Effector memory CD4-positive, alpha-beta T cell (primary cell): ENCODE measurements at regions not wholly inside any gene's neighbourhood (a gene's known extent, or its start where the extent isn't known, plus 50 kb on each side); places are given as distances from the start of the nearest gene placed in this dataset.

Experiments used
- DNase-seq, 3 donors: peaks; one replicate each; pipeline ENCODE4 v3.0.0-alpha.2; 2020
- H3K27ac ChIP-seq: 2 replicates; pipeline ENCODE4 v1.7.0; 2013; ENCODE audit warnings: mild to moderate bottlenecking, low read length, moderate library complexity; ENCODE audit not compliant: insufficient read depth, poor library complexity, severe bottlenecking
- H3K27me3 ChIP-seq: replicated peaks from 2 replicates; pipeline ENCODE4 v1.7.0; 2013; ENCODE audit warnings: mild to moderate bottlenecking, low read length; ENCODE audit not compliant: insufficient read depth, control insufficient read depth, poor library complexity, severe bottlenecking
- H3K36me3 ChIP-seq: 2 replicates; pipeline ENCODE4 v1.7.0; 2013; ENCODE audit warnings: mild to moderate bottlenecking, low read length, moderate library complexity; ENCODE audit not compliant: control insufficient read depth, insufficient read depth
- H3K4me1 ChIP-seq: 2 replicates; pipeline ENCODE4 v1.7.0; 2013; ENCODE audit warnings: low read length, mild to moderate bottlenecking; ENCODE audit not compliant: control insufficient read depth, insufficient read depth, poor library complexity, severe bottlenecking
- H3K4me3 ChIP-seq: 2 replicates; pipeline ENCODE4 v1.7.0; 2013; ENCODE audit warnings: low read length, low read depth, mild to moderate bottlenecking; ENCODE audit not compliant: insufficient read depth, poor library complexity, severe bottlenecking
- H3K9me3 ChIP-seq: 2 replicates; pipeline ENCODE4 v1.7.0; 2013; ENCODE audit warnings: mild to moderate bottlenecking, low read length, moderate library complexity; ENCODE audit not compliant: control insufficient read depth

GRCh38 chr4:24094726-24095125 is 204.9 kb upstream of the PPARGC1A start:
- Histone ChIP-seq H3K4me3 (no peak overlapping the region), H3K27me3 (no peaks in the 10 kb centered on the region)

GRCh38 chr4:24093446-24093845 is 203.6 kb upstream of the PPARGC1A start:
- H3K27me3 ChIP-seq, result no peaks in the 10 kb centered on the region
- DNase-seq, result no peak
- H3K4me3 ChIP-seq, result no peak overlapping the region
- no peaks in the 10 kb centered on the region for H3K36me3 ChIP-seq
- no peak overlapping the region for H3K27ac ChIP-seq
- no peaks in the 10 kb centered on the region for H3K4me1 ChIP-seq
- no peaks in the 10 kb centered on the region for H3K9me3 ChIP-seq

More at GRCh38 chr4:24094726-24095125, 204.9 kb upstream of the PPARGC1A start:
- Histone ChIP-seq H3K27ac (no peak overlapping the region), H3K9me3 (no peaks in the 10 kb centered on the region), H3K36me3 (no peaks in the 10 kb centered on the region), H3K4me1 (no peaks in the 10 kb centered on the region)
- DNase-seq, result no peak

- no peak overlapping the region for H3K27ac ChIP-seq
- H3K27me3 ChIP-seq, result no peaks in the 10 kb centered on the region
- no peaks in the 10 kb centered on the region for H3K4me1 ChIP-seq
- no peak overlapping the region for H3K4me3 ChIP-seq
- H3K36me3 ChIP-seq, result no peaks in the 10 kb centered on the region
- no peaks in the 10 kb centered on the region for H3K9me3 ChIP-seq
- no peak for DNase-seq
These were observed 201.9 kb upstream of the PPARGC1A start for GRCh38 chr4:24091639-24092233.

GRCh38 chr4:24089851-24090534 is 200.1 kb upstream of the PPARGC1A start:
- Histone ChIP-seq H3K9me3 (no peaks in the 10 kb centered on the region), H3K27ac (no peak overlapping the region), H3K4me3 (no peak overlapping the region), H3K27me3 (no peaks in the 10 kb centered on the region), H3K36me3 (no peaks in the 10 kb centered on the region), H3K4me1 (no peaks in the 10 kb centered on the region)
- no peak for DNase-seq

GRCh38 chr4:24080871-24081270 is 191.0 kb upstream of the PPARGC1A start:
- H3K27ac ChIP-seq, result no peak overlapping the region
- H3K4me3 ChIP-seq, result no peak overlapping the region
- no peaks in the 10 kb centered on the region for H3K4me1 ChIP-seq
- H3K9me3 ChIP-seq, result no peaks in the 10 kb centered on the region
- H3K27me3 ChIP-seq, result no peaks in the 10 kb centered on the region
- no peak for DNase-seq
- H3K36me3 ChIP-seq, result no peaks in the 10 kb centered on the region

GRCh38 chr4:24078347-24078962 is 188.6 kb upstream of the PPARGC1A start:
- Histone ChIP-seq H3K9me3 (no peaks in the 10 kb centered on the region), H3K36me3 (no peaks in the 10 kb centered on the region), H3K4me3 (no peak overlapping the region), H3K27me3 (no peaks in the 10 kb centered on the region), H3K4me1 (no peaks in the 10 kb centered on the region), H3K27ac (no peak overlapping the region)
- no peak for DNase-seq

- H3K27ac ChIP-seq, result no peak overlapping the region
- H3K27me3 ChIP-seq, result no peaks in the 10 kb centered on the region
- no peak for DNase-seq
- H3K36me3 ChIP-seq, result no peaks in the 10 kb centered on the region
- no peak overlapping the region for H3K4me3 ChIP-seq
- H3K4me1 ChIP-seq, result no peaks in the 10 kb centered on the region
- no peaks in the 10 kb centered on the region for H3K9me3 ChIP-seq
These were observed 187.0 kb upstream of the PPARGC1A start for GRCh38 chr4:24076811-24077210.

- Histone ChIP-seq H3K4me1 (no peaks in the 10 kb centered on the region), H3K27ac (no peak overlapping the region), H3K36me3 (no peaks in the 10 kb centered on the region), H3K9me3 (no peaks in the 10 kb centered on the region), H3K27me3 (no peaks in the 10 kb centered on the region), H3K4me3 (no peak overlapping the region)
- DNase-seq, result no peak
These were observed 184.1 kb upstream of the PPARGC1A start for GRCh38 chr4:24073948-24074347.

GRCh38 chr4:24071612-24072372 is 181.9 kb upstream of the PPARGC1A start:
- Histone ChIP-seq H3K4me1 (no peaks in the 10 kb centered on the region), H3K27ac (no peak overlapping the region), H3K4me3 (no peak overlapping the region), H3K27me3 (no peaks in the 10 kb centered on the region), H3K36me3 (no peaks in the 10 kb centered on the region), H3K9me3 (no peaks in the 10 kb centered on the region)
- no peak for DNase-seq

GRCh38 chr4:24070117-24070516 is 180.3 kb upstream of the PPARGC1A start:
- Histone ChIP-seq H3K27me3 (no peaks in the 10 kb centered on the region), H3K4me1 (no peaks in the 10 kb centered on the region), H3K9me3 (no peaks in the 10 kb centered on the region), H3K27ac (no peak overlapping the region), H3K36me3 (no peaks in the 10 kb centered on the region), H3K4me3 (no peak overlapping the region)
- no peak for DNase-seq
